ENCODE measurements at regions not wholly inside any gene's neighbourhood (a gene's known extent, or its start where the extent isn't known, plus 50 kb on each side); places are given as distances from the start of the nearest gene placed in this dataset.

GRCh38 chr21:41598561-41599431, 90.8 kb upstream of the TMPRSS2 start:
- Mint-ChIP-seq H3K4me1 (no peaks in the 10 kb centered on the region), H3K27me3 (peaks cover 1% of the 10 kb centered on the region), H3K27ac (no peak overlapping the region), H3K36me3 (ENCODE audit: low read depth) (no peaks in the 10 kb centered on the region), H3K9me3 (no peaks in the 10 kb centered on the region), H3K4me3 (no peak overlapping the region)
- intact Hi-C loops (cut with micrococcal nuclease), result no loop called here
- no peak for DNase-seq

- H3K27me3 Mint-ChIP-seq, result peaks cover 1% of the 10 kb centered on the region
- intact Hi-C loops (cut with micrococcal nuclease), result no loop called here
- no peaks in the 10 kb centered on the region for H3K9me3 Mint-ChIP-seq
- no peaks in the 10 kb centered on the region for H3K4me1 Mint-ChIP-seq
- H3K4me3 Mint-ChIP-seq, result no peak overlapping the region
- DNase-seq, result no peak
- no peak overlapping the region for H3K27ac Mint-ChIP-seq
- H3K36me3 Mint-ChIP-seq (ENCODE audit: low read depth), result no peaks in the 10 kb centered on the region
Measured at GRCh38 chr21:41597811-41598231, 89.9 kb upstream of the TMPRSS2 start.

GRCh38 chr21:41597227-41597626, 89.3 kb upstream of the TMPRSS2 start:
- H3K9me3 Mint-ChIP-seq, result no peaks in the 10 kb centered on the region
- no peaks in the 10 kb centered on the region for H3K4me1 Mint-ChIP-seq
- no peak overlapping the region for H3K27ac Mint-ChIP-seq
- DNase-seq, result no peak
- peaks cover 1% of the 10 kb centered on the region for H3K27me3 Mint-ChIP-seq
- no peaks in the 10 kb centered on the region for H3K36me3 Mint-ChIP-seq (ENCODE audit: low read depth)
- intact Hi-C loops (cut with micrococcal nuclease), result no loop called here
- no peak overlapping the region for H3K4me3 Mint-ChIP-seq

DNA sequence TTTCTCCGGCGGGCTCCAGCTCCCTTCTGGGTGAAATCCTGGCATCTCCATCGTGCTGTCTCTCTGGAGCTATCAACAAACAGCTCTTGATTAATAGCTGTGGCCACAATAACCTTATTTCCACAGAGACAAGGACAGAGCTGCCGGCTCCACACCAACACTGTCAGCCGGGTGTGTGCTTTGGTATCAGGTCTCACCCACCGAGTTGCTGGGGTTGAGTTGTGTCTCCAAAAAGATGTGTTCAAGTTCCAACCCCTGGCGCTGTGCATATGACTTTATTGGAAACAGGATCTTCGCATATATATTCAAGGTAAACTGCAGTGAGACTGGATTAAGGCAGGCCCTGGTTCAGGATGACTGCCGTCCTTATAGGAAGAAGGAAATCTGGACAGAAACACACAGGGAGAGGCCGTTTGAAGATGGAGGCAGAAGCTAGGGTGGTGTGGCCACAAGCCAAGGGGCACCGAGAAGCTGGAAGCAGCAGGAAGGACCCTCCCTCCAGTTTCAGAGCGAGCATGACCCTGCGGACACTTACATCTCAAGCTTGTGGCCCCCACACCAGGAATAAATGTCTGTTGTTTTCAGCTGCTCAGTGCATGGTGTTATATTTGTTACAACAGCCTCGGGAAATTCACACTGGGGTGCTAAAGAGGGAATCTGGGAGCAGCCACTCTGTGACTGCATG, 88.4 kb upstream of the TMPRSS2 start:
- Mint-ChIP-seq H3K36me3 (ENCODE audit: low read depth) (no peaks in the 10 kb centered on the region), H3K27ac (no peak overlapping the region), H3K4me1 (no peaks in the 10 kb centered on the region), H3K27me3 (peaks cover 1% of the 10 kb centered on the region), H3K9me3 (no peaks in the 10 kb centered on the region), H3K4me3 (no peak overlapping the region)
- DNase-seq, result no peak
- intact Hi-C loops (cut with micrococcal nuclease), result no loop called here

- no peak overlapping the region for H3K4me3 Mint-ChIP-seq
- H3K36me3 Mint-ChIP-seq (ENCODE audit: low read depth), result no peaks in the 10 kb centered on the region
- peaks cover 1% of the 10 kb centered on the region for H3K27me3 Mint-ChIP-seq
- intact Hi-C loops (cut with micrococcal nuclease), result no loop called here
- no peak overlapping the region for H3K27ac Mint-ChIP-seq
- no peak for DNase-seq
- no peaks in the 10 kb centered on the region for H3K4me1 Mint-ChIP-seq
- H3K9me3 Mint-ChIP-seq, result no peaks in the 10 kb centered on the region
Measured at GRCh38 chr21:41594268-41594667, 86.3 kb upstream of the TMPRSS2 start.

- Mint-ChIP-seq H3K4me1 (no peaks in the 10 kb centered on the region), H3K27me3 (peaks cover 1% of the 10 kb centered on the region), H3K4me3 (no peak overlapping the region), H3K36me3 (ENCODE audit: low read depth) (no peaks in the 10 kb centered on the region), H3K9me3 (no peaks in the 10 kb centered on the region), H3K27ac (no peak overlapping the region)
- no peak for DNase-seq
- intact Hi-C loops (cut with micrococcal nuclease), result no loop called here
Measured at GRCh38 chr21:41593760-41594138, 85.8 kb upstream of the TMPRSS2 start.

DNA sequence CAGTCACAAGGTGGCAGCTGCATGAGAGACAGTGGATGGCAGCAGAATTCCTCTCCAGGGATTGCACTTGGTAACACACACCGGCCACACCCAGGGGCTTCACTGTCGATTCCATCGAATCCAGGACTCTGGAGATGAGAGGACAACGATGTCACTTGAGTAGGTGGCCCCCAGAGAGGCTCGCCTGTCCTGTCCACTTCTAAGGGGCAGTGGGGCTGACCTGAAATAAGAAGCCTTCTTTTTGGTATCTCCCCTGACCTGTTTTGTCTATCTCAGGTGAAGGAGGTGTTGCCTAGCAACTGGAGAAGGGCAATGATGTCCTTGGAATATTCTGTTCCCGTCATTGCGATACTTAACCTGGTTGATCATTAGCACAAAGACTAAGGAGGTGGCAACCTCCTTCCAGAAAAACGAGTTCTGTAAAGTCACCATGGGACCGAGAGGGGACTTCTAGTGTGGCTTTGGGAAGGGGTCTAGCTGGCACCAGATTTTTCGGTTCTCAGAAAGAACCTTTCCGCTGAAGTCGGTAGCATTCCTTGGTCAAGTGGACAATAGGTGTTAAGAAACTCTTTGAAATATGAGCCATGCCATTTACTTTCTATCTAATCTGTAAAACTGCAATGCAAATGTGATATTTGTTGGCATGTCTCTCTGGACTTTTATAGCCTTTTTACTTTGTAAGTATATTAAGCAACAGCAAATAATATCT, 85.2 kb upstream of the TMPRSS2 start:
- Mint-ChIP-seq H3K27me3 (peaks cover 2% of the 10 kb centered on the region), H3K27ac (no peak overlapping the region), H3K36me3 (ENCODE audit: low read depth) (no peaks in the 10 kb centered on the region), H3K4me3 (no peak overlapping the region), H3K4me1 (no peaks in the 10 kb centered on the region), H3K9me3 (no peaks in the 10 kb centered on the region)
- intact Hi-C loops (cut with micrococcal nuclease), result no loop called here
- DNase-seq, result no peak

- intact Hi-C loops (cut with micrococcal nuclease), result no loop called here
- Mint-ChIP-seq H3K27me3 (peaks cover 6% of the 10 kb centered on the region), H3K27ac (no peak overlapping the region), H3K4me1 (no peaks in the 10 kb centered on the region), H3K9me3 (no peaks in the 10 kb centered on the region), H3K4me3 (no peak overlapping the region), H3K36me3 (ENCODE audit: low read depth) (no peaks in the 10 kb centered on the region)
- no peak for DNase-seq
Measured at GRCh38 chr21:41589620-41590175, 81.7 kb upstream of the TMPRSS2 start.

GRCh38 chr21:41589131-41589530, 81.2 kb upstream of the TMPRSS2 start:
- peaks cover 6% of the 10 kb centered on the region for H3K27me3 Mint-ChIP-seq
- H3K9me3 Mint-ChIP-seq, result no peaks in the 10 kb centered on the region
- H3K27ac Mint-ChIP-seq, result no peak overlapping the region
- DNase-seq, result no peak
- H3K36me3 Mint-ChIP-seq (ENCODE audit: low read depth), result no peaks in the 10 kb centered on the region
- no peaks in the 10 kb centered on the region for H3K4me1 Mint-ChIP-seq
- intact Hi-C loops (cut with micrococcal nuclease), result no loop called here
- H3K4me3 Mint-ChIP-seq, result no peak overlapping the region

- no peak overlapping the region for H3K4me3 Mint-ChIP-seq
- no peaks in the 10 kb centered on the region for H3K36me3 Mint-ChIP-seq (ENCODE audit: low read depth)
- no peaks in the 10 kb centered on the region for H3K9me3 Mint-ChIP-seq
- H3K4me1 Mint-ChIP-seq, result no peaks in the 10 kb centered on the region
- H3K27me3 Mint-ChIP-seq, result peaks cover 6% of the 10 kb centered on the region
- intact Hi-C loops (cut with micrococcal nuclease), result no loop called here
- DNase-seq, result no peak
- H3K27ac Mint-ChIP-seq, result no peak overlapping the region
Measured at GRCh38 chr21:41585199-41585994, 77.4 kb upstream of the TMPRSS2 start.

DNA sequence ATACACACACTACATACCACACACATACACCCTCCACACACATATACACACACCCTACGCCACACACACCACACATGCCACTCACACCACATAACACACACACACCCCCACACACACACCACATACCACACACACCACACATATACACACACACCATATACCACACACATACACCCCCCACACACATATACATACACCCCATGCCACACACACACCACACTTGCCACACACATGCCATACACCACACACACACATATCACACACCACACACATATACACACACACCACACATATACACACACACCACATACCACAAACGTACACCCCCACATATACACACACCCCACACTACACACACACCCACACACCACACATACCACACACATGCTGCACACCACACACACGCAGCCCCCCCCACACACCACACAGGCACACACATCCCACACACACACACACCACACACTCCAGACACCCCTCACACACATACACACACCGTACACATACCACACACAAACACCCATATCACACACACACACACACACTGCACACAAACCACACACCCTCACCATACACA, 76.7 kb upstream of the TMPRSS2 start:
- DNase-seq, result no peak
- intact Hi-C loops (cut with micrococcal nuclease), result no loop called here
- H3K4me3 Mint-ChIP-seq, result no peak overlapping the region

DNA sequence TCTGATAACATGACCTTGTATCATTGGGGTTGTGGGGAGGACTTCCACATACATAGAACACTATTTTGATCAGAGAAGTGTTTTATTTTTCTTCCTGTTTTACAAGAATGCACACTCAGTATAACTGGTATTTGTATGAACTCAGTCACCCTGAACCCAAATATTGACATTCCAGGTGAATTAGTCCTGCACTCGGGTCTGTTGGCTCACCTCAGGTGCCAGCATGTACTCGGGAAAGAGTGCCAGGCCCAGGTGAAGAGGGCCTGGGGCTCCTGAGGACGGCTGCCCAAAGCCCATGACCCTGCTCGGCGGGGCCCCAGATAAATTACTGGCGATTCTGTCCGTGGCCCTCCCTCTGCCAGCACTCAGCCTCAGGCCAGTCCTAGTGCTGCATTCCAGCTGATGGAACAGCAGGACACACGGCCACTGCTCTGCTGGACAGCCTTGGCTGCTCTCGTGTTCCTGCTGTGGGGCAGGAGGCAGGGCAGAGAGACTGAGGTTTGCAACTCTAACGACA, 75.4 kb upstream of the TMPRSS2 start:
- H3K27me3 Mint-ChIP-seq, result peaks cover 9% of the 10 kb centered on the region
- no peaks in the 10 kb centered on the region for H3K36me3 Mint-ChIP-seq (ENCODE audit: low read depth)
- no peak overlapping the region for H3K4me3 Mint-ChIP-seq
- no peaks in the 10 kb centered on the region for H3K9me3 Mint-ChIP-seq
- H3K4me1 Mint-ChIP-seq, result no peaks in the 10 kb centered on the region
- no peak for DNase-seq
- intact Hi-C loops (cut with micrococcal nuclease), result no loop called here
- no peak overlapping the region for H3K27ac Mint-ChIP-seq

More for the DNA sequence above, 76.7 kb upstream of the TMPRSS2 start:
- Mint-ChIP-seq H3K27me3 (peaks cover 6% of the 10 kb centered on the region), H3K4me1 (no peaks in the 10 kb centered on the region), H3K9me3 (no peaks in the 10 kb centered on the region), H3K36me3 (ENCODE audit: low read depth) (no peaks in the 10 kb centered on the region), H3K27ac (no peak overlapping the region)

DNA sequence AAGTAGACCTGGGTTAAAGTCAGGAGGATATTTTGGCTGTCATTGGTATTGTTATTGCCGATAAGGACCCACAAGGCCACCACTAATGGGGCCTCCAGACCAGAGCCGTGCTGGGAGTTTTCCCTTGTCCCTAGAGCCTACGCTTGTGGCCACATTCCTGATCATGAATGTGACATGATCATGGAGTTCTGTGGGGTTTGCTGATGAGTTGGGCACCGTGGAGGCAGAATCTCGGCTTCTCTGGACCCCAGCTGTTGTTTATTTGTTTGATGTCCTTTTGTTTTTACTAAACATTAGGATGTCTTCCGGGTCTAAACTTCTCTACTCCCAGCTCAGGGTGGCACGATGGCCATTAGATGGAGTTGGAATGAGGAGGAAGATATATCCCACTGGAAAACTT, 74.9 kb upstream of the TMPRSS2 start:
- Mint-ChIP-seq H3K36me3 (ENCODE audit: low read depth) (no peaks in the 10 kb centered on the region), H3K27me3 (peaks cover 9% of the 10 kb centered on the region), H3K27ac (no peak overlapping the region), H3K4me3 (no peak overlapping the region), H3K9me3 (peaks cover 4% of the 10 kb centered on the region), H3K4me1 (no peaks in the 10 kb centered on the region)
- DNase-seq, result no peak
- intact Hi-C loops (cut with micrococcal nuclease), result no loop called here

Data from activated CD4-positive, alpha-beta T cell treated with anti-CD3 and anti-CD28 coated beads, Interleukin-2, amount 10 ng/mL, durations not matched to agents 24 days and 14 days (primary cell).